ENCODE measurements at regions not wholly inside any gene's neighbourhood (a gene's known extent, or its start where the extent isn't known, plus 50 kb on each side); places are given as distances from the start of the nearest gene placed in this dataset.

- in situ Hi-C loops (cut with HindIII; ENCODE audit: low sequenced_read_pairs): no loop called here
- no peak for TF ChIP-seq CTCF (IDR thresholded peaks at IDR 0.05; ENCODE audit: low read depth, low read length)
- H3K4me3 ChIP-seq (ENCODE audit: low read depth, low read length): no peak overlapping the region
- DNase-seq (ENCODE audit: low read depth, low spot score): no peak
Measured at GRCh38 chr18:51453594-51453993, 256.1 kb upstream of the MEX3C start.

GRCh38 chr18:51458861-51459260 is 261.4 kb upstream of the MEX3C start:
- no peak for TF ChIP-seq CTCF (IDR thresholded peaks at IDR 0.05; ENCODE audit: low read depth, low read length)
- no peak overlapping the region for H3K4me3 ChIP-seq (ENCODE audit: low read depth, low read length)
- in situ Hi-C loops (cut with HindIII; ENCODE audit: low sequenced_read_pairs): no loop called here
- no peak for DNase-seq (ENCODE audit: low read depth, low spot score)

- no peak for TF ChIP-seq CTCF (IDR thresholded peaks at IDR 0.05; ENCODE audit: low read depth, low read length)
- peak; percentile 19 for DNase-seq (ENCODE audit: low read depth, low spot score)
- in situ Hi-C loops (cut with HindIII; ENCODE audit: low sequenced_read_pairs): no loop called here
- no peak overlapping the region for H3K4me3 ChIP-seq (ENCODE audit: low read depth, low read length)
Measured at GRCh38 chr18:51461956-51462355, 264.5 kb upstream of the MEX3C start.

- in situ Hi-C loops (cut with HindIII; ENCODE audit: low sequenced_read_pairs): no loop called here
- no peak for TF ChIP-seq CTCF (IDR thresholded peaks at IDR 0.05; ENCODE audit: low read depth, low read length)
- no peak overlapping the region for H3K4me3 ChIP-seq (ENCODE audit: low read depth, low read length)
- no peak for DNase-seq (ENCODE audit: low read depth, low spot score)
Measured at GRCh38 chr18:51463483-51464136, 266.1 kb upstream of the MEX3C start.

GRCh38 chr18:51478908-51479307 is 281.4 kb upstream of the MEX3C start:
- DNase-seq (ENCODE audit: low read depth, low spot score): no peak
- TF ChIP-seq CTCF (IDR thresholded peaks at IDR 0.05; ENCODE audit: low read depth, low read length): no peak
- in situ Hi-C loops (cut with HindIII; ENCODE audit: low sequenced_read_pairs): no loop called here
- H3K4me3 ChIP-seq (ENCODE audit: low read depth, low read length): no peak overlapping the region

- no peak for DNase-seq (ENCODE audit: low read depth, low spot score)
- no peak overlapping the region for H3K4me3 ChIP-seq (ENCODE audit: low read depth, low read length)
- TF ChIP-seq CTCF (IDR thresholded peaks at IDR 0.05; ENCODE audit: low read depth, low read length): no peak
- in situ Hi-C loops (cut with HindIII; ENCODE audit: low sequenced_read_pairs): no loop called here
Measured at GRCh38 chr18:51479736-51480135, 282.3 kb upstream of the MEX3C start.
